Osteocyte (in vitro differentiated cells): ENCODE measurements at regions not wholly inside any gene's neighbourhood (a gene's known extent, or its start where the extent isn't known, plus 50 kb on each side); places are given as distances from the start of the nearest gene placed in this dataset.

Experiments used
- DNase-seq: peaks from one replicate; pipeline ENCODE4 v3.0.0; 2021; ENCODE audit warnings: mixed read lengths; ENCODE audit not compliant: unreplicated experiment; ENCODE audit errors: extremely low spot score
- H3K27ac Mint-ChIP-seq: one replicate; pipeline ENCODE4 v1.8.0; 2021; ENCODE audit warnings: mild to moderate bottlenecking, mixed read lengths; ENCODE audit not compliant: unreplicated experiment
- H3K27me3 Mint-ChIP-seq: one replicate; pipeline ENCODE4 v1.8.0; 2021; ENCODE audit warnings: mixed read lengths; ENCODE audit not compliant: unreplicated experiment
- H3K36me3 Mint-ChIP-seq: one replicate; pipeline ENCODE4 v1.8.0; 2021; ENCODE audit warnings: mixed read lengths; ENCODE audit not compliant: unreplicated experiment
- H3K4me1 Mint-ChIP-seq: one replicate; pipeline ENCODE4 v1.8.0; 2021; ENCODE audit warnings: mixed read lengths; ENCODE audit not compliant: unreplicated experiment
- H3K4me3 Mint-ChIP-seq: one replicate; pipeline ENCODE4 v1.8.0; 2021; ENCODE audit warnings: mild to moderate bottlenecking, moderate library complexity, mixed read lengths; ENCODE audit not compliant: unreplicated experiment
- H3K9me3 Mint-ChIP-seq: one replicate; pipeline ENCODE4 v1.8.0; 2021; ENCODE audit warnings: mixed read lengths; ENCODE audit not compliant: unreplicated experiment
- TF ChIP-seq, protein P1 (sequence below): fragments of 200-600 bp; sonication (generic); IDR thresholded peaks from 2 replicates; pipeline ENCODE4 v1.5.0; 2021; ENCODE audit warnings: antibody characterized with exemption, mild to moderate bottlenecking, moderate library complexity

- Mint-ChIP-seq H3K4me3 (no peak overlapping the region), H3K27ac (no peak overlapping the region), H3K36me3 (no peaks in the 10 kb centered on the region), H3K27me3 (peaks cover 20% of the 10 kb centered on the region), H3K4me1 (peaks cover 23% of the 10 kb centered on the region), H3K9me3 (no peaks in the 10 kb centered on the region)
- no peak for DNase-seq
- TF ChIP-seq, protein P1, sequence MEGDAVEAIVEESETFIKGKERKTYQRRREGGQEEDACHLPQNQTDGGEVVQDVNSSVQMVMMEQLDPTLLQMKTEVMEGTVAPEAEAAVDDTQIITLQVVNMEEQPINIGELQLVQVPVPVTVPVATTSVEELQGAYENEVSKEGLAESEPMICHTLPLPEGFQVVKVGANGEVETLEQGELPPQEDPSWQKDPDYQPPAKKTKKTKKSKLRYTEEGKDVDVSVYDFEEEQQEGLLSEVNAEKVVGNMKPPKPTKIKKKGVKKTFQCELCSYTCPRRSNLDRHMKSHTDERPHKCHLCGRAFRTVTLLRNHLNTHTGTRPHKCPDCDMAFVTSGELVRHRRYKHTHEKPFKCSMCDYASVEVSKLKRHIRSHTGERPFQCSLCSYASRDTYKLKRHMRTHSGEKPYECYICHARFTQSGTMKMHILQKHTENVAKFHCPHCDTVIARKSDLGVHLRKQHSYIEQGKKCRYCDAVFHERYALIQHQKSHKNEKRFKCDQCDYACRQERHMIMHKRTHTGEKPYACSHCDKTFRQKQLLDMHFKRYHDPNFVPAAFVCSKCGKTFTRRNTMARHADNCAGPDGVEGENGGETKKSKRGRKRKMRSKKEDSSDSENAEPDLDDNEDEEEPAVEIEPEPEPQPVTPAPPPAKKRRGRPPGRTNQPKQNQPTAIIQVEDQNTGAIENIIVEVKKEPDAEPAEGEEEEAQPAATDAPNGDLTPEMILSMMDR: no peak
Observed at GRCh38 chr3:56986347-56986746, 74.1 kb upstream of the SPATA12 start.

DNA sequence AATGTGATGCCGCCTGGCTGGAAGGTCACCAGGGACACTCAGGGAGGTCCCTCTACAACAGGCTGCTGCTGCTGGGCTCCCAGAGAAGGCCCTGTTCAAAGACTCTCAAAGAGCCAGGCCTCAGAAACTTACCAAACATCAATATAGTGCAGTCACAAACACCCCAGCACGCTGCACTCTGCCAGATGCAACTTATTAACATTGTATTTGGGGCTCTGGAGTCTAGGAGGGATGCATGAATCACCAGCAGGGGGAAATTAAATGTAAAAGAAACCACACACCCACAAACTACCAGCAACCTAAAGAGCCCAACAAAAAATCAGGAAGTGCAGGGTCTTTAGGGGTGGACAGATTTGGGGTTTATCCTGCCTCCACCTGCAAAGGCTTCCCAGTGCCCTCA is 74.6 kb upstream of the SPATA12 start:
- Mint-ChIP-seq H3K4me1 (peaks cover 26% of the 10 kb centered on the region), H3K4me3 (no peak overlapping the region), H3K27ac (no peak overlapping the region), H3K9me3 (no peaks in the 10 kb centered on the region), H3K36me3 (no peaks in the 10 kb centered on the region), H3K27me3 (peaks cover 15% of the 10 kb centered on the region)
- no peak for DNase-seq
- TF ChIP-seq, protein P1: no peak

DNA sequence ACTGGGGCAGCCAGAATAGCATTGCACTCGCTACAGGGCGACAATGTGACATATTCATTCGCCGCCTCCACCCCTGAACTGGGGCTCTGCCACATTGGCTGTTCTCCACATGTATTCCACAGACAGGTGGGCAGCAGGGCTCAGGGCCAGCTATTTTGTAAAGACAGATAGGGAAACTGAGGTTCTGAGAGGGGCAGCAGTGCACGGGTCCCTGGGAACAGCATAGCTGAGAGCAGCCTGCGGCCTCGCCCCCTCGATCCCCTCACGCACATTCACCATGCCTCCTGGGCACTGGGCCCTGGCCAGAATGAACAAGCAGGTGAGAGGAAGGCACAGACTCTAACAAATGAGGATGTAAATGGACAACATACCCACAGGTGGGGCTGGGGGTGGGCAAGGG is 75.0 kb upstream of the SPATA12 start:
- DNase-seq: no peak
- H3K27ac Mint-ChIP-seq: no peak overlapping the region
- TF ChIP-seq, protein P1: no peak
- H3K27me3 Mint-ChIP-seq: peaks cover 11% of the 10 kb centered on the region
- peaks cover 28% of the 10 kb centered on the region for H3K4me1 Mint-ChIP-seq
- no peaks in the 10 kb centered on the region for H3K9me3 Mint-ChIP-seq
- H3K4me3 Mint-ChIP-seq: no peak overlapping the region
- H3K36me3 Mint-ChIP-seq: no peaks in the 10 kb centered on the region

GRCh38 chr3:56983427-56983826 is 77.0 kb upstream of the SPATA12 start:
- Mint-ChIP-seq H3K9me3 (no peaks in the 10 kb centered on the region), H3K4me1 (peaks cover 25% of the 10 kb centered on the region), H3K4me3 (no peak overlapping the region), H3K27me3 (no peaks in the 10 kb centered on the region), H3K36me3 (no peaks in the 10 kb centered on the region), H3K27ac (no peak overlapping the region)
- no peak for DNase-seq
- TF ChIP-seq, protein P1: no peak

GRCh38 chr3:56981445-56982230 is 78.8 kb upstream of the SPATA12 start:
- Mint-ChIP-seq H3K36me3 (no peaks in the 10 kb centered on the region), H3K27ac (no peak overlapping the region), H3K27me3 (no peaks in the 10 kb centered on the region), H3K4me3 (no peak overlapping the region), H3K4me1 (peaks cover 25% of the 10 kb centered on the region), H3K9me3 (no peaks in the 10 kb centered on the region)
- TF ChIP-seq, protein P1: no peak
- no peak for DNase-seq
